DMS153 treated with DMSO at 0.1 percent for 48 hours (cell line): ENCODE measurements at regions not wholly inside any gene's neighbourhood (a gene's known extent, or its start where the extent isn't known, plus 50 kb on each side); places are given as distances from the start of the nearest gene placed in this dataset.

ENCODE experiments used
- DNase-seq: peaks from one replicate; lab custom pipeline; 2025; ENCODE audit not compliant: unreplicated experiment; lab: John Stamatoyannopoulos, UW

- peak; percentile 21 for DNase-seq
Observed at GRCh38 chr16:86016201-86016965, 117.4 kb downstream of the IRF8 start.

DNA sequence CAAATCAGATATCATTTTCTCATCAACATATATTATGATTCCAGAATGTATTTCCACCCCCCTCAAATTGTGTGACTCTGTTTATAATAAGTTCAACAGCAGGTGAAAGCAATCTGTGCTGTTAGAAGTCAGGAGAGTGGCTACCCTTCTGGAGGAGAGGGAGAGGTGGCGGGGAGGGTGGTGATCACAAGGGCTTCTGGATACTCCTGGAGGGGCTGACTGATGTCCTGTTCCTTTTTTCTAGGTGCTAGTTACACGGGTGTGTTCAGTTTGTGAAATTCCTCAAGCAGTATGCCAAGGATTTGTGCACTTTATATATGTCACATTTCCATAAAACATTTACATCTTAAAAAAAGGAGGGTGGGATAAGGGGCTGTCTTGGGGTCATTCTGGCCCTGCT lies 119.1 kb downstream of the IRF8 start:
- DNase-seq, result no peak

- DNase-seq, result no peak
Observed at GRCh38 chr16:86018487-86018886, 119.5 kb downstream of the IRF8 start.

GRCh38 chr16:86018941-86019340 lies 120.0 kb downstream of the IRF8 start:
- no peak for DNase-seq

- DNase-seq, result no peak
Observed at GRCh38 chr16:86019446-86020047, 120.6 kb downstream of the IRF8 start.

GRCh38 chr16:86020971-86021370 lies 122.0 kb downstream of the IRF8 start:
- DNase-seq, result no peak

GRCh38 chr16:86022381-86022960 lies 123.5 kb downstream of the IRF8 start:
- DNase-seq, result no peak

DNA sequence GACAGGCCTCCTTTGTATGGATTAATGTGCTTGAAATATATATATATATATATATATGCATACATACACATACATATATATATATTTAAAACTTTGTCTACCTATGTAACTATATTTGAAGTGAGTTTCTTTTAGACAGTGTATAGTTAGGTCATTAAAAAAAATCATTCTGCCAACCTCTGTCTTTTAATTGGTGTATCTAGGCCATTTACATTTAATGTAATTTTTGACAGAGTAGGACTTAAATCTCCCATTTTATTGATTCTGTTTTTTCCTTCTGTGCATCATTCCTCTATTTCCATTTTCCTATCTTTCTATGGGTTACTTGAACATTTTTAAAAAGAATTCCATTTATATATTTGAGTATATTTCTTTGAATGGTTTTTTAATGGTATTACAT lies 125.2 kb downstream of the IRF8 start:
- DNase-seq, result no peak

DNA sequence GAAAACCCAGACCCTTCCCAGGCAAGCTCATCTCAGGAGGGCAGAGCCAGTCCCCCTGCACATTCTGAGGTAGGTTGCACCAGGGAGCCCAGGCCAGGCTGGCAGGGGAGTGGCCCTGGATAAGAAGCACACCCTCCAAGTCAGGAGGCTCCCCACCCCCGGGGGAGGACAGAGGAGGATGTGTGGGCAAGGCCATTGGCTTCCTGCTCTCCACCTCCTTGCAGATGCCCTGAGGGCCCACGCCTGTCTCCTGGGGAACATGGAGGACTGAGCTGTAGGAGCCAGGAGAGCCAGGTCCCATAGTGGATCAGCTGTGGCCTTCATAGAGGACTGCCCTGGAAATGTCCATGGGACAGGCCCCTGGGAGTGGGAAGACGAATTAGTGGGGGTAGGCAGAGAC lies 126.7 kb downstream of the IRF8 start:
- no peak for DNase-seq

- no peak for DNase-seq
Observed at GRCh38 chr16:86026171-86026910, 127.4 kb downstream of the IRF8 start.

DNA sequence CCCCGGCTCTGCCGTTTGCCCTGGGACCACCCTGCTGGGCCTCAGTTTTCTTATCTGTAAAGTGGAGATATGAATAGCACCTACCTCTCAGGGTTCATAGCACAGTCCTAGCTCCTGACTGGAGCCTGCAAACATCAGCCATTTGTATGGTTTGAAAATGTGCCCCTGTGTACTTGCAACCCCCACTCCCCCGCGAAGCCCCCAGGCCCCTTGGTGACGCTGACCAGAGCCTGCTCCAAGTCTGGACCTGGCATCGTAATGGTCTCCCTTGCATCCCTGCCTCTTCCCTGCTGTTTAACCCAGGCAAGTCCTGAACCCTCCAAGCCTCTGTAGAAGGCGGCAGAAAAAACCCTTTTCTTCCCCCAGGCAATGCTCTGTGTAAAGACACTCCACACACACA lies 128.0 kb downstream of the IRF8 start:
- DNase-seq, result no peak

DNA sequence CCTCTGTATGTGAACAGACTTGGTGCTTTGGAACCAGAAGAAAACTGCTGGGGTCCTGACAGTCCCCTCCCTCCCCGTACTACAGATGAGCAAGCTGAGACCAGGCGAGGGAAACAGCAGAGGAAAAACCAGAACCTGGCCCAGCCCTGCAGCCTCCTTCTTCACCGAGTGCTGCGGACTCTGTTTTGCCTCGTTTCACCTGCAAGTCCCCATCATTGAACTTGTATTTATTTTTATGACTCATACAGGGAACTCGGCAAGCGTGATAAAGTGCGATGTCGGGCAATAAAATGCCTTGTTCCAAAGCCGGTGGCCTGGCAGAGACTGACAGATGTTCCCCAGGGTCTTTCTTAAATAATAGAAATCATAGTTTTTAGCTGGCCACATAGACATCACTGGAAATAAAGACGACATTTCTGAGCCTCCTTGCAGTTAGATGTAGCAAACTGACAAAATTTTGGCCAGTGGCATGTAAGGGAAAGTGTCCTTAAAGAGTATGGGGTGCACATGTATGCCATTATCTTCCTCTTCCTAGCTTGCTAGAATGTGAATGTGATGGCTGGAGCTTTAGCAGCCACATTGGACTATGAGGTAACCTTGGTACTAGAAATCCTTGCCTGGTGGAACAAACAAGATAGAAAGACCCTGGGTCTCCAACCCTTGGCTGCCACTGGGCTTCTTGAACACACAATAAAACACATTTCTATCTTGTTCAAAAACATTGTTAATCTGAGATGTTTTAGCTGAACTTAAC lies 128.6 kb downstream of the IRF8 start:
- DNase-seq, result no peak

DNA sequence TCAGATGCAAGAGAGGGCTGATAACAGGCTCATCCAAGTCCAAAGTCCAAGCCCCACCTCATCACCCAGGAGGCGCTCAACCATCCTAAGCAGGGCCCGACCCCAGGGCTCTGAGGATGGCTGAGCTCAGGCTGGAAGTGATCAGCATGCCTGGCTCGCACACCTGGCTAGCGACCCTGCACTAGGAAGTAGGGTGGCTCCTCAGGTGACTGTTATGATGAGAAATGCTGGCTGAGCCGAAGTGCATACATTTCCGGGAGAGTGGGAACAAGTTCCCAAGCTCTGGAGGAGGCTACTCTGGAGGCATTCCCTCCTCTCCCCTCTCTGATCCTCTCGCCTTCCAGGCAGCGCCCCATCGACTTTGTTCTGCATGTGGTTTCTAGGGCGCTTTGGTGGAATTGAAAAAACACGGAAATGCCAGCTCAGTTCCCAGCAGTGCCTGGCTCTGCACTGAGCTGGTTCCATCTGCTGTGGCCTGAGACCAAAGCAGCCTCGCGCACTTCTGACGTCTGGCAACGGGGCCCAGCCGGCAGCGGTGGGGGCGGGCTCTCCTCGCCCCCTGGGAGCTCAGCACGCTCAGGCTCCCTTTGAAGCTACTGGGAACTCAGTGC lies 130.3 kb downstream of the IRF8 start:
- no peak for DNase-seq

DNA sequence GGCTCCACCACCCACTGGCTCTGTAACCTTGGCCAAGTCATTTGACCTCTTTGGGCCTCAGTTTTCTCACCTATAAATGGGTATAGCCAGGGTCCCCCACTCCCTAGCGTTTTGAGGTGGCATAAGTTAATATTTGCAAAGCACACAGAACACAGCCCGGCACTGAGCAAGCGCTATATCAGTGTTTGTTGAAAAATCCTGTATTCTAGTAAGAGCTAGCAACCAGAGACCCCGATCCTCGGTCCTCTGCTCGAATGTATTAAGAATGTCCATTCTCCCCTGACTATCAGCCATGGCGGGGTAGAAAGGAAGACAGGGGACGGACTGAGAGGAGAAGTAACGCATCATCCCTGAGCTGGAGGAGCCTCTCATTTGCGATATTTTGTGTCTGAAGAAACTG lies 131.2 kb downstream of the IRF8 start:
- no peak for DNase-seq

DNA sequence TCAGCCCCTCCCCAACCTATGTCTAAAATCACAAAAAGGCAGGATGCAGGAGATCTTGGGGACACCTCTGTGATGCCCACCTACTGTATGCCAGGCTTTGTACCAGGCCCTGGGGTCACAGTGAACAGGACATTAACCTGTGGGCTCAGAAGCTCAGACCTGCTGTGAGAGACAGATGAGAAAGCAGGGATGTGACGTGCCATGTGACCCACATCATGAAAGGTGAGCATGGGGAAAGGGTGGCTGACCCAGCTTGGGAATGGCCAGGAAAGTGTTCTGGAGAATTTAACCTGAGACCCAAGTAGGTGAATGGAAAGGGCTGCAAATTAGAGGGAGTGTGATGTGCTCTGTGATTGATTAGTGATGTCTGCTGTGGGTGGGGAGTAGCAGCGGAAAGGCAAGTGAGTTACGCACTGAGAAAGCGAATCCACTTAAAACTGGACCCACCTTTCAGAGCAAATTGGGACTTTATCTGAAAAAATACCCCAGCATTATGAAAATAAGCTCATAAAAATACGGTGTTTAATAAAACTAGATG lies 132.2 kb downstream of the IRF8 start:
- no peak for DNase-seq

DNA sequence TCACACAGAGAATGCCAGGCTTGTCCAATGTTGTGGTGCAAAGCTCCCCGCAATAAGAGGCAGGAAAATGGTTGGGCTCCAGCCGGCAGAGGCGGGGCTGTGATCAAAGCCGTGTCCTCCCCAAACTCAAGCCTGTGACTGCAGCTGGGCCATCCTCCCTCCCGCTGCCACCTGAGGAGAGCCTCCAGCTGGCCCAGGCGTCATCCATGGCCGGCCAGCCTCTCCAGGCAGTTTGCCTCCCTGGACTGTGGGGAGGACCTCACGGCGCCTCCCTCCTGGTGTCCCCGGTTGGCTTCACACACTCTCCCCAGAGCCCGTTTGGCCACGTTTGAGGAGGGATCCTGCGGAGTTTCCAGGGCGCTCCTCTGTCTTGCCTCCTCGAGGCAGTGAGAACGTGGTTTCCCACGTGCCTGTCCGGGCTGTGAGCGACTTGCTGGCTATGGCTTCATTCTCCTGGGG lies 134.1 kb downstream of the IRF8 start:
- no peak for DNase-seq

- DNase-seq, result no peak
Observed at GRCh38 chr16:86033971-86034370, 135.0 kb downstream of the IRF8 start.

GRCh38 chr16:86034421-86034919 lies 135.5 kb downstream of the IRF8 start:
- no peak for DNase-seq

GRCh38 chr16:86035906-86036305 lies 136.9 kb downstream of the IRF8 start:
- DNase-seq, result no peak
